OCI-LY1 (cell line): ENCODE measurements at regions not wholly inside any gene's neighbourhood (a gene's known extent, or its start where the extent isn't known, plus 50 kb on each side); places are given as distances from the start of the nearest gene placed in this dataset.

Experiments
- H2AFZ ChIP-seq: fragments of 200-600 bp; sonication (generic), shearing (Covaris generic); 2 replicates; pipeline ENCODE4 v1.6.0; 2014; ENCODE audit warnings: antibody characterized with exemption, mild to moderate bottlenecking, low read length
- H3F3A ChIP-seq: fragments of 200-600 bp; sonication (generic), shearing (Covaris generic); 2 replicates; pipeline ENCODE4 v1.6.0; 2014; ENCODE audit warnings: mild to moderate bottlenecking, antibody characterized with exemption, low read length, moderate library complexity; ENCODE audit not compliant: insufficient read depth
- H3K27ac ChIP-seq: fragments of 200-600 bp; sonication (generic); 2 replicates; pipeline ENCODE4 v1.5.1; 2014; ENCODE audit warnings: low read length, mixed run types, mild to moderate bottlenecking, low read depth; ENCODE audit not compliant: poor library complexity, severe bottlenecking
- H3K27me3 ChIP-seq: fragments of 200-600 bp; sonication (generic); 2 replicates; pipeline ENCODE4 v1.6.0; 2014; ENCODE audit warnings: antibody characterized with exemption, mild to moderate bottlenecking, low read length, moderate library complexity; ENCODE audit not compliant: insufficient read depth
- H3K36me3 ChIP-seq: fragments of 200-600 bp; sonication (generic); 2 replicates; pipeline ENCODE4 v1.6.1; 2014; ENCODE audit warnings: mild to moderate bottlenecking, antibody characterized with exemption, low read length, moderate library complexity, mixed read lengths; ENCODE audit not compliant: insufficient read depth
- H3K4me1 ChIP-seq: fragments of 200-600 bp; sonication (generic); 2 replicates; pipeline ENCODE4 v1.5.1; 2014; ENCODE audit warnings: mild to moderate bottlenecking, low read length, moderate library complexity; ENCODE audit not compliant: insufficient read depth, severe bottlenecking
- H3K4me2 ChIP-seq: fragments of 200-600 bp; sonication (generic), shearing (Covaris generic); 2 replicates; pipeline ENCODE4 v1.6.1; 2014; ENCODE audit warnings: low read length
- H3K4me3 ChIP-seq: fragments of 200-600 bp; sonication (generic); 2 replicates; pipeline ENCODE4 v1.5.1; 2014; ENCODE audit warnings: low read length, low read depth, mild to moderate bottlenecking, mixed read lengths; ENCODE audit not compliant: poor library complexity, severe bottlenecking
- H3K79me2 ChIP-seq: fragments of 200-600 bp; shearing (Covaris generic); 2 replicates; pipeline ENCODE4 v1.6.1; 2016; ENCODE audit warnings: mixed run types, low read length, mixed read lengths; ENCODE audit not compliant: insufficient read depth
- H3K9ac ChIP-seq: fragments of 200-600 bp; sonication (generic), shearing (Covaris generic); 2 replicates; pipeline ENCODE4 v1.6.1; 2014; ENCODE audit warnings: mild to moderate bottlenecking, low read length, mixed read lengths
- H3K9me2 ChIP-seq: fragments of 200-600 bp; sonication (generic), shearing (Covaris generic); 2 replicates; pipeline ENCODE4 v1.6.1; 2014; ENCODE audit warnings: low read depth, mild to moderate bottlenecking, low read length, mixed read lengths
- H3K9me3 ChIP-seq: fragments of 200-600 bp; shearing (Covaris generic); 2 replicates; pipeline ENCODE4 v1.6.1; 2014; ENCODE audit warnings: low read length, mixed read lengths
- H4K20me1 ChIP-seq: fragments of 200-600 bp; sonication (generic), shearing (Covaris generic); 2 replicates; pipeline ENCODE4 v1.6.0; 2016; ENCODE audit warnings: mild to moderate bottlenecking, low read length; ENCODE audit not compliant: insufficient read depth
- EZH2 ChIP-seq: fragments of 200-600 bp; sonication (generic), shearing (Covaris generic); IDR thresholded peaks from 2 replicates; pipeline ENCODE4 v1.8.0; 2017; ENCODE audit warnings: borderline replicate concordance, mixed run types, mild to moderate bottlenecking, antibody characterized with exemption, low read length, moderate library complexity, mixed read lengths
- TF ChIP-seq, protein P1 (sequence below): fragments of 200-600 bp; sonication (generic), shearing (Covaris generic); IDR thresholded peaks from 2 replicates; pipeline ENCODE4 v1.5.1; 2017; ENCODE audit warnings: mild to moderate bottlenecking, antibody characterized with exemption, low read length, moderate library complexity, mixed read lengths

DNA sequence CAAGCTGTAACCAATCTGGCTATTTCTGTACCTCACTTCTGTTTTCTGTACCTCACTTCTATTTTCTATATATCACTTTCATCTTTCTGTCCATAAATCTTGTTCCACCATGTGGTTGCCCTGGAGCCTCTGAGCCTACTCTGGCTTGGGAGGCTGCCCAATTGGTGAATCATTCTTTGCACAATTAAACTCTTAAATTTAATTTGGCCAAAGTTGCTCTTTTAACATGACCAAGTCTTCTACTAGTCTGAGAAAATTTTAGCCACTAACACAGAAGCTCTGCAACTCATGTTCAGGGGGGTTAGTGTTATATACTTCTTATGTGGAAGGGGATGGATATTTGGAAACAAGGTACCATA, 503.5 kb downstream of the KIF20B start:
- Histone ChIP-seq H3K4me2 (no peak overlapping the region), H3K27ac (no peak overlapping the region), H3K9me3 (no peaks in the 10 kb centered on the region)

GRCh38 chr10:90205340-90205739, 503.9 kb downstream of the KIF20B start:
- no peaks in the 10 kb centered on the region for H4K20me1 ChIP-seq
- no peaks in the 10 kb centered on the region for H3K79me2 ChIP-seq
- no peaks in the 10 kb centered on the region for H3F3A ChIP-seq
- no peak overlapping the region for H3K4me3 ChIP-seq
- H2AFZ ChIP-seq, result no peak overlapping the region
- TF ChIP-seq, protein P1, sequence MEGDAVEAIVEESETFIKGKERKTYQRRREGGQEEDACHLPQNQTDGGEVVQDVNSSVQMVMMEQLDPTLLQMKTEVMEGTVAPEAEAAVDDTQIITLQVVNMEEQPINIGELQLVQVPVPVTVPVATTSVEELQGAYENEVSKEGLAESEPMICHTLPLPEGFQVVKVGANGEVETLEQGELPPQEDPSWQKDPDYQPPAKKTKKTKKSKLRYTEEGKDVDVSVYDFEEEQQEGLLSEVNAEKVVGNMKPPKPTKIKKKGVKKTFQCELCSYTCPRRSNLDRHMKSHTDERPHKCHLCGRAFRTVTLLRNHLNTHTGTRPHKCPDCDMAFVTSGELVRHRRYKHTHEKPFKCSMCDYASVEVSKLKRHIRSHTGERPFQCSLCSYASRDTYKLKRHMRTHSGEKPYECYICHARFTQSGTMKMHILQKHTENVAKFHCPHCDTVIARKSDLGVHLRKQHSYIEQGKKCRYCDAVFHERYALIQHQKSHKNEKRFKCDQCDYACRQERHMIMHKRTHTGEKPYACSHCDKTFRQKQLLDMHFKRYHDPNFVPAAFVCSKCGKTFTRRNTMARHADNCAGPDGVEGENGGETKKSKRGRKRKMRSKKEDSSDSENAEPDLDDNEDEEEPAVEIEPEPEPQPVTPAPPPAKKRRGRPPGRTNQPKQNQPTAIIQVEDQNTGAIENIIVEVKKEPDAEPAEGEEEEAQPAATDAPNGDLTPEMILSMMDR, result no peak
- TF ChIP-seq EZH2, result no peak
- no peak overlapping the region for H3K4me2 ChIP-seq
- no peaks in the 10 kb centered on the region for H3K9me2 ChIP-seq
- H3K4me1 ChIP-seq, result no peaks in the 10 kb centered on the region
- H3K27me3 ChIP-seq, result no peaks in the 10 kb centered on the region
- no peaks in the 10 kb centered on the region for H3K9me3 ChIP-seq
- H3K9ac ChIP-seq, result no peak overlapping the region
- no peak overlapping the region for H3K27ac ChIP-seq
- no peaks in the 10 kb centered on the region for H3K36me3 ChIP-seq

More for the DNA sequence above, 503.5 kb downstream of the KIF20B start:
- no peaks in the 10 kb centered on the region for H3K9me2 ChIP-seq
- H4K20me1 ChIP-seq, result no peaks in the 10 kb centered on the region
- H3F3A ChIP-seq, result no peaks in the 10 kb centered on the region
- H3K4me3 ChIP-seq, result no peak overlapping the region
- H3K4me1 ChIP-seq, result no peaks in the 10 kb centered on the region
- H3K9ac ChIP-seq, result no peak overlapping the region
- H3K27me3 ChIP-seq, result no peaks in the 10 kb centered on the region
- H3K36me3 ChIP-seq, result no peaks in the 10 kb centered on the region
- no peak overlapping the region for H2AFZ ChIP-seq
- no peaks in the 10 kb centered on the region for H3K79me2 ChIP-seq
- TF ChIP-seq, protein P1, result no peak
- TF ChIP-seq EZH2, result no peak

DNA sequence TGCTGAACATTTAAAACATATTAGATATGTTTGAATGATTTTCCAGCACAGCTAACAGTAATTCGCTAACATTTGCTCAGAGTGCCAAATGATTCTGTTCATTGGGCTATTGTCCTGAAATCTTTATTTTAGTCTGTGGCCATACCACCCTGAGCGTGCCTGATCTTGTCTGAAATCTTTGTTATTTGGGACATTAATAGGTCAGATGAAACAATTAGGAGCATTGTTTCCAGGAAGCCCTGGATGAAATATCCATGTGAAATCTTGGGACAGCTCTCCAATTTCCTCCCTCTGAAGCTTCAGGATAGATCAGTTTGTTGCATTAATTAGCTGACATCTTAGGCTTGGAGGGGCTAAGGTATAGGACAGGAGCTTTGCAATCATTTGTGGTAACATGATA, 512.0 kb downstream of the KIF20B start:
- no peaks in the 10 kb centered on the region for H3K36me3 ChIP-seq
- H3K79me2 ChIP-seq, result no peaks in the 10 kb centered on the region
- no peak overlapping the region for H3K4me2 ChIP-seq
- no peaks in the 10 kb centered on the region for H3K9me2 ChIP-seq
- H4K20me1 ChIP-seq, result no peaks in the 10 kb centered on the region
- no peak overlapping the region for H3K4me3 ChIP-seq
- no peak overlapping the region for H2AFZ ChIP-seq
- no peaks in the 10 kb centered on the region for H3K4me1 ChIP-seq
- no peaks in the 10 kb centered on the region for H3F3A ChIP-seq
- H3K27me3 ChIP-seq, result no peaks in the 10 kb centered on the region
- no peaks in the 10 kb centered on the region for H3K9me3 ChIP-seq
- H3K9ac ChIP-seq, result no peak overlapping the region
- no peak for TF ChIP-seq EZH2
- TF ChIP-seq, protein P1, result no peak
- no peak overlapping the region for H3K27ac ChIP-seq
